Uterus (tissue), 3 donors: ENCODE measurements at regions not wholly inside any gene's neighbourhood (a gene's known extent, or its start where the extent isn't known, plus 50 kb on each side); places are given as distances from the start of the nearest gene placed in this dataset.

Experiments used
- DNase-seq, 2 donors: peaks; one replicate each; pipeline ENCODE4 v3.0.0-alpha.2; 2019 to 2020
- H3K27ac ChIP-seq, 2 donors: fragments of 200-600 bp; sonication (generic); 1 replicate in 1 of 2; 2 replicates in 1 of 2; pipeline ENCODE4 v1.5.1; 2016 to 2018
- H3K27me3 ChIP-seq, 2 donors: fragments of 200-600 bp; sonication (generic); one replicate each; pipeline ENCODE4 v1.5.1; 2018 to 2019; ENCODE audit warnings: control low read depth in 1 of 2
- H3K36me3 ChIP-seq, 2 donors: fragments of 200-600 bp; sonication (generic); one replicate each; pipeline ENCODE4 v1.5.1; 2019; ENCODE audit warnings: control low read depth in 1 of 2
- H3K4me1 ChIP-seq, 2 donors: fragments of 200-600 bp; sonication (generic); one replicate each; pipeline ENCODE4 v1.5.1; 2018 to 2019; ENCODE audit warnings: control low read depth in 1 of 2
- H3K4me3 ChIP-seq, 2 donors: fragments of 200-600 bp; sonication (generic); 1 replicate in 1 of 2; 2 replicates in 1 of 2; pipeline ENCODE4 v1.5.1; 2018 to 2019; ENCODE audit warnings: mild to moderate bottlenecking in 1 of 2
- H3K9me3 ChIP-seq, 2 donors: fragments of 200-600 bp; sonication (generic); one replicate each; pipeline ENCODE4 v1.5.1; 2019; ENCODE audit warnings: control low read depth in 1 of 2
- CTCF ChIP-seq, 4 experiments: fragments of 200-600 bp in 2 of 4; fragments of 450-650 bp in 2 of 4; sonication (generic) in 2 of 4; IDR thresholded peaks; one replicate each; pipeline ENCODE4 v1.5.1; 2016 to 2019; ENCODE audit warnings: antibody characterized with exemption in 4 of 4, mild to moderate bottlenecking in 2 of 4, moderate library complexity in 1 of 4
- POLR2A ChIP-seq, 2 donors: fragments of 450-650 bp; IDR thresholded peaks; one replicate each; pipeline ENCODE4 v1.6.1; 2016; ENCODE audit warnings: antibody characterized with exemption in 2 of 2, mild to moderate bottlenecking in 1 of 2, moderate library complexity in 1 of 2
- intact Hi-C: fragments of 100-400 bp; cut with DNase I; formaldehyde crosslinking; loops from one replicate; pipeline ENCODE4 v1.15.1; 2023; ENCODE audit warnings: low total_unique reads
- donor health status: DM: yes; HTN: yes; CAD: no.

GRCh38 chr1:48107516-48107915 lies 110.3 kb upstream of the TRABD2B start:
- intact Hi-C loops: no loop called here
- TF ChIP-seq CTCF (IDR thresholded peaks at IDR 0.05) (no peak), POLR2A (IDR thresholded peaks at IDR 0.05) (no peak)
- Histone ChIP-seq H3K9me3 (no peaks in the 10 kb centered on the region), H3K36me3 (no peaks in the 10 kb centered on the region), H3K27me3 (no peaks in the 10 kb centered on the region), H3K4me1 (no peaks in the 10 kb centered on the region), H3K4me3 (no peak overlapping the region), H3K27ac (no peak overlapping the region)
- DNase-seq: no peak

GRCh38 chr1:48106049-48106448 lies 108.9 kb upstream of the TRABD2B start:
- H3K9me3 ChIP-seq: no peaks in the 10 kb centered on the region
- intact Hi-C loops: no loop called here

GRCh38 chr1:48105165-48105564 lies 108.0 kb upstream of the TRABD2B start:
- Histone ChIP-seq H3K27ac (no peak overlapping the region), H3K9me3 (no peaks in the 10 kb centered on the region), H3K4me3 (no peak overlapping the region), H3K4me1 (no peaks in the 10 kb centered on the region), H3K27me3 (no peaks in the 10 kb centered on the region), H3K36me3 (no peaks in the 10 kb centered on the region)
- intact Hi-C loops: no loop called here
- no peak for TF ChIP-seq CTCF (IDR thresholded peaks at IDR 0.05)
- TF ChIP-seq POLR2A (IDR thresholded peaks at IDR 0.05): no peak
- DNase-seq: no peak

More at GRCh38 chr1:48106049-48106448, 108.9 kb upstream of the TRABD2B start:
- Histone ChIP-seq H3K4me1 (no peaks in the 10 kb centered on the region), H3K27me3 (no peaks in the 10 kb centered on the region), H3K27ac (no peak overlapping the region), H3K4me3 (no peak overlapping the region), H3K36me3 (no peaks in the 10 kb centered on the region)
- TF ChIP-seq POLR2A (IDR thresholded peaks at IDR 0.05) (no peak), CTCF (IDR thresholded peaks at IDR 0.05) (no peak)
- DNase-seq: no peak

GRCh38 chr1:48103495-48103894 lies 106.3 kb upstream of the TRABD2B start:
- Histone ChIP-seq H3K27ac (no peak overlapping the region), H3K4me3 (no peak overlapping the region), H3K9me3 (no peaks in the 10 kb centered on the region), H3K4me1 (no peaks in the 10 kb centered on the region), H3K36me3 (no peaks in the 10 kb centered on the region), H3K27me3 (no peaks in the 10 kb centered on the region)
- no peak for TF ChIP-seq CTCF (IDR thresholded peaks at IDR 0.05)
- TF ChIP-seq POLR2A (IDR thresholded peaks at IDR 0.05): no peak
- no peak for DNase-seq
- intact Hi-C loops: no loop called here

GRCh38 chr1:48102766-48103165 lies 105.6 kb upstream of the TRABD2B start:
- intact Hi-C loops: no loop called here
- DNase-seq: no peak
- Histone ChIP-seq H3K27ac (no peak overlapping the region), H3K4me1 (no peaks in the 10 kb centered on the region), H3K4me3 (no peak overlapping the region), H3K27me3 (no peaks in the 10 kb centered on the region), H3K9me3 (no peaks in the 10 kb centered on the region), H3K36me3 (no peaks in the 10 kb centered on the region)
- no peak for TF ChIP-seq CTCF (IDR thresholded peaks at IDR 0.05)
- TF ChIP-seq POLR2A (IDR thresholded peaks at IDR 0.05): no peak
